Ovary (tissue), 3 donors: ENCODE measurements at regions not wholly inside any gene's neighbourhood (a gene's known extent, or its start where the extent isn't known, plus 50 kb on each side); places are given as distances from the start of the nearest gene placed in this dataset.

Experiments used
- EP300 ChIP-seq: sonication (generic); formaldehyde crosslinking; IDR thresholded peaks from one replicate; pipeline ENCODE4 v1.6.1; 2017; ENCODE audit warnings: antibody characterized with exemption
- POLR2A ChIP-seq: fragments of 450-650 bp; IDR thresholded peaks from one replicate; pipeline ENCODE4 v1.6.1; 2017; ENCODE audit warnings: antibody characterized with exemption, mild to moderate bottlenecking, moderate library complexity
- TF ChIP-seq, protein P1 (sequence below), 3 donors: fragments of 450-650 bp in 2 of 3; fragments of 200-600 bp in 1 of 3; IDR thresholded peaks; one replicate each; pipeline versions ENCODE4 v1.5.1 to v1.8.0; 2016 to 2022; ENCODE audit warnings: antibody characterized with exemption in 3 of 3, mild to moderate bottlenecking in 1 of 3
- donor health status: DM: no; HTN: no; CAD: no.

DNA sequence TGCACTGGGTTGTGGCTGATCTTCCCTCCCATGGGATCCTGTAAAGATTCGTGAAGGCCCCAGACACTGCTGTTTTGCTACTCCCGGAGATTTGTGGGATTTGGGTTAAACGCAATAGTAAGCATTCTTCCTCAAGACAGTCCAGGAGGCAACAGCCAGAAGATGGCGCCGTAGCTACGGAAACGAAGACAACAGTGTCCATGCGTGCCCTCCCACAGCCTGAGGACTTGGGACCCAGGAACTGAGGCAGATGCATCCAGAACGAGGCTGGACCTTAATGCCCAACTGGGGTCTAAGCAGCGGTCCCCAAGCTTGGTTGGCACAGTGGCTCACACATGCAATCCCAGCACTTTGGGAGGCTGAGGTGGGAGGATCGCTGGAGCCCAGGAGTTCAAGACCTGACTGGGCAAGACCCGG is 57.6 kb upstream of the ZNF507 start:
- TF ChIP-seq, protein P1, sequence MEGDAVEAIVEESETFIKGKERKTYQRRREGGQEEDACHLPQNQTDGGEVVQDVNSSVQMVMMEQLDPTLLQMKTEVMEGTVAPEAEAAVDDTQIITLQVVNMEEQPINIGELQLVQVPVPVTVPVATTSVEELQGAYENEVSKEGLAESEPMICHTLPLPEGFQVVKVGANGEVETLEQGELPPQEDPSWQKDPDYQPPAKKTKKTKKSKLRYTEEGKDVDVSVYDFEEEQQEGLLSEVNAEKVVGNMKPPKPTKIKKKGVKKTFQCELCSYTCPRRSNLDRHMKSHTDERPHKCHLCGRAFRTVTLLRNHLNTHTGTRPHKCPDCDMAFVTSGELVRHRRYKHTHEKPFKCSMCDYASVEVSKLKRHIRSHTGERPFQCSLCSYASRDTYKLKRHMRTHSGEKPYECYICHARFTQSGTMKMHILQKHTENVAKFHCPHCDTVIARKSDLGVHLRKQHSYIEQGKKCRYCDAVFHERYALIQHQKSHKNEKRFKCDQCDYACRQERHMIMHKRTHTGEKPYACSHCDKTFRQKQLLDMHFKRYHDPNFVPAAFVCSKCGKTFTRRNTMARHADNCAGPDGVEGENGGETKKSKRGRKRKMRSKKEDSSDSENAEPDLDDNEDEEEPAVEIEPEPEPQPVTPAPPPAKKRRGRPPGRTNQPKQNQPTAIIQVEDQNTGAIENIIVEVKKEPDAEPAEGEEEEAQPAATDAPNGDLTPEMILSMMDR (IDR thresholded peaks at IDR 0.05): no peak
- no peak for TF ChIP-seq EP300
- no peak for TF ChIP-seq POLR2A
